GM19239 (cell line): ENCODE measurements at regions not wholly inside any gene's neighbourhood (a gene's known extent, or its start where the extent isn't known, plus 50 kb on each side); places are given as distances from the start of the nearest gene placed in this dataset.
"Not testable (repeated sequence)": the region's sequence is repeated elsewhere in the genome, so short reads cannot be mapped to it uniquely, and the experiment has no call there.

ENCODE experiments used
- DNase-seq: peaks from one replicate; pipeline ENCODE4 v3.0.0; 2011; ENCODE audit warnings: low spot score; ENCODE audit not compliant: insufficient read length
- FAIRE-seq: peaks from 2 replicates; lab custom pipeline; 2011; peaks lifted over from hg19 to GRCh38; lab: Jason Lieb, UNC

DNA sequence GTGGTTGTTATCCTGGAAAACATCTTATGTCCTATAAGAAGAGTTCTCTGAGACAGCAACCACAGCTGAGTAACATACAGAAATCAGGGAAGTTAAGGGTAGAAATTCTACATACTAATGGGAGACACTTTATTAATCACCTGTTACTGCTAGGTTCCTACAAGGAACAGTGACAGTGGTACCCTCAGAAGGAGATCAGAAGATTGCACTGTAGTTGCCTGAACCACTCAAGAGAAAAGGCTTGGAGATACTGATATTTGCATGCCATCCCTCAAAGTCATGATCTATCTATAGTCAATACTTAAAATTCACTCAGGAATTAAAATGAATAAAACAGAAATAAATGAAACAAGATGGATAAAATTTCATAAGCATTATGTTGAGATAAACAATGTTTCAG lies 136.0 kb downstream of the LMLN start:
- DNase-seq = no peak
- FAIRE-seq = no peak

DNA sequence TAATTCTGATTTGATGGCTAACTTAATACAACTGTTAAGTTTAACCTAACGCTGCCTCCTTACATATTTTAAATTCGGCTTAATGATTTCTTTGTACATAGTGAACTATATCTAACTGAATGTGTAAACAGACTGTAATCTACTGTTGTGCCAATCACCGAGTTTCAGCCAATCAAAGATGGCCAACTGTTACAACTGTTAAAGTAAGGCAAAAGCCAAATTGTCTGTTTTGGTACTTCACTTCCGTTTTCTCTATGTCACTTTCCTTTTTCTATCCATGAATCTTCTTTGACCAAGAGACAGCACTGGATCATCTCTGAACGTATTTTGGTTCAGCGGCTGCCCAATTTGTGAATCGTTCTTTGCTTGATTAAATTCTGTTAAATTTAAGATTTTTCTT lies 137.0 kb downstream of the LMLN start:
- FAIRE-seq (no peak), DNase-seq (no peak)

DNA sequence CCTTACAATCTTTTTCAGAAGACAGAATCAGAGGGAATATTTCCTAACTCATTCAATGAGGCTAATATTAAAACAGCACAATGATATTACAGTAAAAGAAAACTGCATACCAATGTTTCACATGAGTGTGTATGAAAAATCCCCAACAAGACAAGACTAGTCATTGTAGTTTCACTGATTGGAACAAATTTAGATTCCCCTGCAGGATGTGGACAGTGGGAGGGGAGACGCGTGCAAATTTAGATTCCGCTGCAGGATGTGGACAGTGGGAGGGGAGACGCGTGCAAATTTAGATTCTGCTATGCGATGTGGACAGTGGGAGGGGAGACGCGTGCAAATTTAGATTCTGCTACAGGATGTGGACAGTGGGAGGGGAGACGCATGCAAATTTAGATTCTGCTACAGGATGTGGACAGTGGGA lies 138.7 kb downstream of the LMLN start:
- DNase-seq, FAIRE-seq: not testable (repeated sequence)

DNA sequence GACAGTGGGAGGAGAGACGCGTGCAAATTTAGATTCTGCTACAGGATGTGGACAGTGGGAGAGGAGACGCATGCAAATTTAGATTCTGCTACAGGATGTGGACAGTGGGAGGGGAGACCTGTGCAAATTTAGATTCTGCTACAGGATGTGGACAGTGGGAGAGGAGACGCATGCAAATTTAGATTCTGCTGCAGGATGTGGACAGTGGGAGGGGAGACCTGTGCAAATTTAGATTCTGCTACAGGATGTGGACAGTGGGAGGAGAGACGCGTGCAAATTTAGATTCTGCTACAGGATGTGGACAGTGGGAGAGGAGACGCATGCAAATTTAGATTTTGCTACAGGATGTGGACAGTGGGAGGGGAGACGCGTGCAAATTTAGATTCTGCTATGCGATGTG lies 143.1 kb downstream of the LMLN start:
- not testable (repeated sequence) for FAIRE-seq, DNase-seq

DNA sequence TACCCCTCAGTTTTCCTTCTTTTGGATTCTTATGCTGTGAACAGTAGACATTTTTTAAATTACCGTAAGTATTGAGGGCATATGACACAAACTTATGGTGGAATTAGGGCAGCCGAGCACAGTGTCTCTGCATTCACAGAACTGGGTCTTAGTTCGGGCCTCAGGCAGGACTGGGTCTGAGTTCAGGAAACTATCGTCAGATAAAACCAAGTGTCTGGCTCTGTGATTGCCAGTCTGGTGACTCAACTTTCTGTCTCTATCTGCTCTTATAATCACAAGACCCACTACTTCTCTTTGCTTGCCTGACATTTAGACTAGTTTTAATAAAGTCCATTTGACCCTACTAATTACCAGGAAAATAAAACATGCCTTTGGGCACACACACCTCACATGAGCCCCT lies 146.2 kb downstream of the LMLN start:
- FAIRE-seq (no peak), DNase-seq (no peak)

DNA sequence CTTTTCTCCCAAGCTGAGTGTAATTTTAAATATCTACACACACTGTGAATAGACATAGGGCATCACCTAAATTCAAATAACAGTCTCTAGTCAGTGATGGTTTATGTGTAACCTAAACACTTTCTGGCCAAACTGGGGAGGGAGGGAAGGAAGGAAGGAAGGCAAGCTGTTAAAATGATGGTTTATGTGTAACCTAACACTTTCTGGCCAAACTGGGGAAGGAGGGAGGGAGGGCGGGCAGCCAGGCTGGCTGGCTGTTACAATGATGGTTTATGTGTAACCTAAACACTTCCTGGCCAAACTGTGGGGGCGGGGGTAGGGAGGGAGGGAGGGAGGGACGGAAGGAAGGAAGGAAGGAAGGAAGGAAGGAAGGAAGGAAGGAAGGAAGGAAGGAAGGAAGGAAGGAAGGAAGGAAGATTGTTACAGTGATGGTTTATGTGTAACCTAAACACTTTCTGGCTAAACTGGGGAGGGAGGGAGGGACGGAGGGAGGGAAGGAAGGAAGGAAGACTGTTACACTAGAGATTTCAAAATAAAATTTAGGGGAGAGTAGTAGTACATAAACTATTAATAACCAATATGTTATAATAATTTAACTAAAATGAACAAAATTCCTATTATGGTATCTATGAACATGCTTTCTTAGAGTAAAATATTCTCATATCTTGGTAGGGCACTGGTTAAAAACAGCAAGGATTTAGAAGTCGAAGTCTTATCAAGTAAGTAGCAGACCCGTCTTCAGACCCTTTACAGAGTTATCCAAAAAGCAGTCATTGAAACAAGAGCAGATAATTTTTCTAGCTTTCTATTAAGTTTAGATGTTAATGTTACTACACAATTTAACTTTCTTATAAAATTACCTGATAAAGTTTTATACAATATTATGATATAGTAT lies 148.1 kb downstream of the LMLN start:
- FAIRE-seq (no peak), DNase-seq (no peak)

DNA sequence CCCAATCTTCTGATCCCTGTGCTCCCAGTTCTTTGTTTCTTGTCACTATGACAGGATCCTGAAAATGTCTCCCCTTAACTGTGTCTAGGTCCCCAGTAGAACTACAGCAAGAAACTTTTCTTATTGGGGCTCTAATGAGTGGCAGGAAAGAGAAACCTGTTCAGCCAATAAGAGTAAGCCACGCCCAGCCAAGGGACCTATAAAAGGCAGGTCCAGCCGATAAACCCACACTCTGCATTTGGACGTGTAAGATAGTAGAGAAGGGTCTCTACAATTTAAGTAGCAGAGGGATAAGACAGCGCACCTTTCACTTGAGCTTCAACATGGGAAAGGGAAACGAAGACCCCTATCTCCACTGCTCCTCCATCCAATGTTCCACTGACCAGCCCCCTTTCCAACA lies 149.9 kb downstream of the LMLN start:
- DNase-seq = no peak
- FAIRE-seq = no peak

DNA sequence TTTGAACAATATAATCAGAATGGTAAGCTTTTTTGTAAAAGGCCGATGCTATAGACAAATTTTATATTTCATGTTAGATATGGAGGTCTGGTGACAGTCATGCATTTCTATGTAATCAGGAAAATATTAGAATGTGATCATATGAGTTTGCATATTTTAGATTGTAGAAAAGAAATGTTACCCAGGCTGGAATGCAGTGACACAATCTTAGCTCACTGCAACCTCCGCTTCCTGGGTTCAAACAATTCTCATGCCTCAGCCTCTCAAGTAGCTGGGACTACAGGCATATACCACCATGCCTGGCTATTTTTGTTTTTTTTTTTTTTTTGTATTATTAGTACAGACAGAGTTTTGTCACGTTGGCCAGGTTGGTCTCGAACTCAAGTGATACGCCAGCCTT lies 152.0 kb downstream of the LMLN start:
- no peak for FAIRE-seq
- no peak for DNase-seq

DNA sequence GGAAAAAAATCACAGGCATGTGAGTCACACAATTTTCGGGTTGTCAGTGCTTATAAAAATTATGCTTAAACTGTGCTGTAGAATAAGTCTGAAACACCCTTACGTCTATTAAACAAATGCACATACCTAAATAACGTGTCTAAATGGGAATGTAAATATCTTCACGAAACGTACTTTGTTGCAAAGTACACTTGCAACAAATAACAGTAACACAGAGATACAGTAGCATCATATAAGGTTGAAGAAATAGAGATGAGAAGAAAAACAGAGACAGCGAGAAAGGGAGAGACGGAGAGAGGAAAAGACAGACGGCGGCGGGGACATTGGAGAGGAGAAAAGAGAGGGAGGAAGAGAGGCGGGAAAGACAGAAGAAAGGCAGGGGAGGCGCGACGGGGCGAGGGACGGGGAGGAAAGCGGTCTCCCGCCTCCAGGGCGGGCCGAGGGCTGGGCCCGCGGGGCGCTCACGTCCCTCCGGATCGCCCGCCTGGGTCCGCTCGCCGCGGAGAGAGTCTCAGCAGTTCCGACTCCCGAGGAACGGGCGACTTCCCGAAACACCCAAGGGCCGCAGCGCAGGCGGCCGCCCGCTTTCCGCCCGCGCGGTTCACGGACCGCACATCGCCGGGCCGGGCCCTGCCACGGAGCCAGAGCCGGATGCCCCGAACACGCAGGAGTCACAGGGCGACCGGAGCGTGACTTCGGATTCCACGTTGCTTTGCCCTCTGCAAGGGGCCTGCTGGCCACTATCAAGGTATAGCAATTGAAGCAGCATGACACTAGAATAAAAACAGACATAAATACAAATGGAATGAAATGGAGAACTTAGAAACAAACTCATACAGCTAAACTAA lies 153.4 kb downstream of the LMLN start:
- FAIRE-seq (no peak), DNase-seq (no peak)

DNA sequence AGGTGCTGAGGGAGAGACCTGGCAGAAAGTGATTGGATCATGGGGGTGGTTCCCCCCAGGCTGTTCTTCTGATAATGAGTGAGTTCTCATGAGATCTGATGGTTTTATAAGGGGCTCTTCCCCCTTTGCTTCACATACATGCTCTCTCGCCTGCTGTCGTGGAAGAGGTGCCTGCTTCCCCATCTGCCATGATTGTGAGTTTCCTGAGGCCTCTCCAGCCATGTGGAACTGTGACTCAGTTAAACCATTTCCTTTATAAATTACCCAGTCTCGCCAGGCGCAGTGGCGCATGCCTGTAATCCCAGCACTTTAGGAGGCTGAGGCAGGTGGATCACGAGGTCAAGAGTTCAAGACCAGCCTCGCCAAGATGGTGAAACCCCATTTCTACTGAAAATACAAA lies 154.5 kb downstream of the LMLN start:
- not testable (repeated sequence) for FAIRE-seq, DNase-seq

DNA sequence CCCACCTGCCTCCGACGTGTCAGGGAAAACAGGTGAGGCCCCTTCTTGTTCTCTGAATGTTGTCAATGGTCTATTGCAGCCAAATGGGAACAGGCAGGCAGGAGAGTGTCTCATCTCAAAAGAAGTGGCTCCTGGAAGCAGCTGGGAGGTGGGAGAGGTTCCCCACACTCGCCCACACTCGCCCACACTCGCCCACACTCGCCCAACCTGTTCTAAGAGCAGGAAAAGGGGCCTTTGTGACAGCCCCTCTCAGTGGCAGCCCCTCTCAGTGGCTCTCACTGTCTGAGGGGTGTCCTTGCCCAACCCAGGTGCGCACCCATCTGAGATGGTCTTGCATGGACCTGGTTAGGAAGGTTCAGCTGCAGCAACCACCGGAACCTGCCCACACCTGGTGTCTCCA lies 162.2 kb downstream of the LMLN start:
- FAIRE-seq, DNase-seq: not testable (repeated sequence)

DNA sequence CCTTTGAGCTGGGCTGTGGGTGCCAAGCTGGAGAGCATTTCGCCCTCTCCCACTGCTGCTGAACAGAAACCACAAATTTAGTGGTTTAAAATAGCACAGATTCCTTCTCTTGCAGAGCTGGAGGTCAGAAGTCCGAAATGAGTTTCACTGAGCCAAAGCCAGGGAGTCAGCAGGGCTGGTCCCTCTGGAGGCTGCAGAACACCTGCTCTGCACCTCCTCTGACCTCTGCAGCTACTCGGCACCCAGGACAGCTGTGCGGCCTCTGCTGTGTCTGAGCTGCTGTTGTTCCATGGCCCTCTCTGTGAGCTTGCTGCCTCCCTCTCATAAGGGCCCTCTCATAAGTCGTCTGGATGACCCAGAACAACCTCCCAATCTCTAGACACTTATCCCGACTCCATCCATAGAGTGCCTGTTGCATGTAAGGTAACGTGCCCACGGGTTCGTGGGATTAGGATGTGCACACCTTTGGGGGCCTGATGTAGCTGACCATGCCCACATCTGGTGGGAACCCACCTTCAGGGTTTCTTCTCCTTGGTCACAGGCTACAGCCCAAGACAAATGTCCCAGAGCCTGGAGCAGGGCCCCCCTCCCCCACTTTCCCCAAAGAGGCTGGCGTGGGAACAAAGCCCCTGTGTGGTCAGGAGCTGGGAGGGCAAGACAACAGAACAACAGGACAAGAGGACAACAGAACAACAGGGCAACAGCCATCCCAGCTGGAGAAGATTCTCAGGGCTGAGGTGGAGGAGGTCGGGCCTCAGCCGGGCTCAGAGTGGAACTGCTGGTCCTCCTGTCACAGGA lies 177.2 kb downstream of the LMLN start:
- not testable (repeated sequence) for DNase-seq, FAIRE-seq

DNA sequence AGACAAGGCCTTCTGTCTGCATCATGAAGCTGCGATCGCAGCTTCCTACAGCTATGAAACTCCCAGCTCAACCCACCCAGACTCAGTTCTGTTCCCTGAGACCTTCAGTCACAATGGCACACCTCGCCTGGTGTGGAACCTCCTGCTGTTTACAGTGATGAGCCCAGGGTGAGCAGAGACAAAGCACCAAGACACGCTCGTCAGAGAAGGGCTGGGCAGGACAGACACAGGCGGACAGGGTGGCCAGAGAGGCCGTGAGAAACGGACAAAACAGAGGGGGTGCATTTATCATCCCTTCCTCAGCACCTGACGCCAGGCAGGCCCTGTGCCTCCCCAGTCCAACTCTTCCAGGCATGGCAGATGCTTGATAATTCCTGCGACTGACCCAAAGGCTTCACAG lies 178.2 kb downstream of the LMLN start:
- not testable (repeated sequence) for DNase-seq, FAIRE-seq

DNA sequence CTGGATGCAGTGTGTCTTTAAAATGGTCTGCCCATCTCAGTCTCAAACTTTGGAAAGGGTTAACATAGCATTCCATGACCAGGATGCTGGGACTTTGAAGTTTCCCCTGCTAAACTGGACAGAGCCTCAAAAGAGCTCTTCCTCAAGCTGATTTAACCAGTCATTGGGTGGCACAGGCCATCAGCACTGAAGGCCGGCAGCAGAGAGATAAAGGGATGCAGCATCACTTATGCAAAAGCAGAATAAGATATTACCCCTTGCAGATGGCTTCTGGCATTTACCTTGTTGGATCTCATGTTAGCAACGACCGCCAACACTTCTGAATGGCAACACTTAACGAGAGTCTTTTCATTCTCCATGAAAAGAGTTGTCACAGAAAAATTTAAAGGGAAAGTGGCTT lies 179.0 kb downstream of the LMLN start:
- not testable (repeated sequence) for DNase-seq, FAIRE-seq

DNA sequence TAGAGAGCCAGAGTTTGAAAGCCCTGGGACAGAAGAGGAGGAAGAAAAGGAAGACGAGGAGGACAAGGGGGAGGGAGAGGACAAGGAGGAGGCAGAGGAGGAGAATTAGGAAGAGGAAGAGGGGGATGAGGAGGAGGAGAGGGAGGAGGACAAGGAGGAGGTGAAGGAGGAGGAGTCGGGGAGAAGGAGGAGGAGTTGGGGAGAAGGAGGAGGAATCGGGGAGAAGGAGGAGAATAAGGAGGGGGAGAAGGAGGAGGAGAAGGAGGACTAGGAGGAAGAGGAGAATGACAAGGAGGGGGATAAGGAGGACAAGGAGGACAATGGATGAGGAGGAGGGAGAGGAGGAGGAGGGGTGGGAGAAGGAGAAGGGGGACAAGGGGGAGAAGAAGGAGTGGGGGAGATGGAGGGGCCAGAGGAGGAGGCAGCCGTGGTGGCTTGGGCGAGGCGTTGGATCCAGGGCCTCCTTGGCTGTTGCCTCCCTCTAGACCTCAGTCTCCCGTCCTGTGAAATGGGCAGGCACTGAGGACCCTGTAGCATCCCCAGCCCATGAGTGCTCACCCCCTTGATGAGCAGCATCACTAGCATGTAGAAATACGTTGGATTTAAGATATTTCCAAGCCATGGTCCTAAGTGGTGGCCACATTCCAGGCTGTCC lies 179.6 kb downstream of the LMLN start:
- DNase-seq, FAIRE-seq: not testable (repeated sequence)

DNA sequence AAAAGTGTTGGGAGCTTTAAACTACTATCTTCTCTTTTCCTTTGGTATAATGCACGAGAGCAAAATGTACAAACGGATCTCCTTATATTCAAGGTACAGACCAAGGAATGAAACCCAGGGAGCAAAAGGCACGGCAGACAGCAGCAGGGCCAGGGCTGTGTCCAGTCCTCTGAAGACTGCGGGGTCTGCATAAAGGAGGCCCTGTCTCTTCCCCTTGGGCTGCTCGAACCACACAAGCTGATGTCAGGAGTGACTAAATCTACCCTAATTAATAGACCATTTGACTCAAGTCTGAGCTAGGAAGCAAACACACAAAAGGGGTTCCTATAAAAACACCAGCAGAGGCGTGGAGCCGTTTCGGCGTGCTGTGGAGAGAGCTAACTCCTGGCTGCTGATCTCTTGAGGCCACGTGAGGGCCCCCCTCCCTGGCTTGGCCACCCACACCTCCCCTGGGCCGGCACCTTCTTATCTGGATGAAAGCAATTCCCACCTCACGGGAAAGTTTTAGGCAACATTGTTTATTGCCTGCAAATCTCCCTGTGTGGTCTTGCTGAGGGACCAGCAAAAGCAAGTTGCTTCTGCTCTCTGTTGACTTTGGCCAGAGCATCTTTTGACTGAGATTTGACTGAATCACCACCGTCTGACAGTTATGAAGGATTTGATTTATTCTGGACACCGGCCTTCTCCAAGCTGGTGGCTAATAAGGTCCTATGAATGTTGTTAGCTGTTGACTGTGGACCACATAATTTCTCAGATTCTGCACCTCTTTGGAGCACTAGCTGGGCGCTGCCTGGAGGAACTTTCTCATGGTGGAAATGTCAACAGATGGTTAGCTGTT lies 183.5 kb downstream of the LMLN start:
- DNase-seq, FAIRE-seq: not testable (repeated sequence)

DNA sequence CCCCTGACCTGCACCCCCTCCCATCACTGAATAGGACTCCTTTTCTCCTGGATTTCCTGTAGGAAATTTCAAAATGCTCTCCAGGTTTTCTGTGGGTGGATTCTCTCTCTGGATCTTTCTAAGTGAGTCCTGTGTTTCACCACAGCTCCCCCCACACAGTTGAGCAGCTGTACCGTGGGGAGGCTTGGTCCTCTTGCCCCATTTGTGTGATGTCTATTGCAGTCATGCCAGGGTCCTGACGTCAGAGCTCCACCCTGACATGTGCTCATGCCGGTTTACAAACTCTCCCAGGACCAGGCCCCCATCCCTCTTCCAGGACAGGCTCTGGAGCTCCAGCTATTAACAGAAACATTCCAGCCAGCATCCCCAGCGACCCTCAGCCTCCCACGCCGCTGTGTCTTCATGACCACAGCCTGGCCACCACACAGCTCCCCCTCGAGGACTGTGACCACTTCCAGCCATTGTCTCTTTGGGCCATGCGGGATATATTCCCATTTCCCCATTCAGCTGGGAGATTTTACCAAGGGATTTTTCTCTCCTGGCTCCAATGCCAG lies 185.3 kb downstream of the LMLN start:
- DNase-seq, FAIRE-seq: not testable (repeated sequence)

DNA sequence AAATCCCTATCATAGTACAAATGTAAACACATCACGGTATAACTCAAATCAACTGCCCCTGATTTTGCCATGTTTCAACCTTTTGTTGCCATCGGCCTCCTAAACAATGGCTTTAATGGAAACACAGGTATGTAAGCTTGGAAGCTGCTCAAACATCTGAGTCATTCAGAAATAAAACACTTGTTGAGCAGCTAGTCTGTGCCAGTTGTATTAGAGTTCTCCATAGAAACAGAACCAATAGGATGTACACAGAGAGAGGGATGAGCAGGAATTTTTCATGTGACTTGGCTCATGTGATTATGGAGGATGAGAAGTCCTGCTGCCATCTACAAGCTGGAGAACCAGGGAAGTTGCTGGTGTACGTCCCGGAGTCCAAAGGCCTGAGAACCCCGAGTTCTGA lies 186.1 kb downstream of the LMLN start:
- FAIRE-seq = not testable (repeated sequence)

More for the DNA sequence above, 186.1 kb downstream of the LMLN start:
- not testable (repeated sequence) for DNase-seq
